ENCODE measurements at regions not wholly inside any gene's neighbourhood (a gene's known extent, or its start where the extent isn't known, plus 50 kb on each side); places are given as distances from the start of the nearest gene placed in this dataset.

GRCh38 chr20:9911519-9911918, 72.6 kb upstream of the PAK5 start:
- Mint-ChIP-seq H3K4me3 (no peak overlapping the region), H3K27ac (no peak overlapping the region), H3K36me3 (no peaks in the 10 kb centered on the region), H3K9me3 (peaks cover under 1% of the 10 kb centered on the region), H3K27me3 (peaks cover 9% of the 10 kb centered on the region), H3K4me1 (no peaks in the 10 kb centered on the region)
- ATAC-seq (ENCODE audit: low read depth) (no peak), DNase-seq (ENCODE audit: low spot score in 2 of 2) (no peak)

DNA sequence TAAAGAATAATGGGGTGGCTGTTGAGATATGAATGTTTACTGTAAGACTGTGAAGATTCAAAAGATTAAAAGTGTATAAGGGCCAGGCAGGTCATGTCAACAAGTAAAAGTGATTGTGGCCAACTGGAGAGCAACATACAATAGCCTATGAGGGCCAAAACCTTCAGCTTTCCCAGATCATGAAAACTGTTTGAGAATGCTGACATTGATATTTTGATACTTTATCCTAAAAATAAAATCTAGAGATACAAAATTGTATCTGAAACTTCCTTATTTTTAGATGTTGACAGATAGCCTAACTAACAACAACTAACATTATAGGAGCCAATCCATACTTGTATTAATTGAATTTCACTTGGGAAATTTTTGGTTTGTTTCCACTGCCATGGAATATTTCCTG, 70.3 kb upstream of the PAK5 start:
- H3K4me1 Mint-ChIP-seq: no peaks in the 10 kb centered on the region
- DNase-seq (ENCODE audit: low spot score in 2 of 2) (no peak), ATAC-seq (ENCODE audit: low read depth) (no peak)
- H3K27me3 Mint-ChIP-seq: peaks cover 5% of the 10 kb centered on the region
- no peaks in the 10 kb centered on the region for H3K9me3 Mint-ChIP-seq
- no peak overlapping the region for H3K27ac Mint-ChIP-seq
- no peaks in the 10 kb centered on the region for H3K36me3 Mint-ChIP-seq
- no peak overlapping the region for H3K4me3 Mint-ChIP-seq

DNA sequence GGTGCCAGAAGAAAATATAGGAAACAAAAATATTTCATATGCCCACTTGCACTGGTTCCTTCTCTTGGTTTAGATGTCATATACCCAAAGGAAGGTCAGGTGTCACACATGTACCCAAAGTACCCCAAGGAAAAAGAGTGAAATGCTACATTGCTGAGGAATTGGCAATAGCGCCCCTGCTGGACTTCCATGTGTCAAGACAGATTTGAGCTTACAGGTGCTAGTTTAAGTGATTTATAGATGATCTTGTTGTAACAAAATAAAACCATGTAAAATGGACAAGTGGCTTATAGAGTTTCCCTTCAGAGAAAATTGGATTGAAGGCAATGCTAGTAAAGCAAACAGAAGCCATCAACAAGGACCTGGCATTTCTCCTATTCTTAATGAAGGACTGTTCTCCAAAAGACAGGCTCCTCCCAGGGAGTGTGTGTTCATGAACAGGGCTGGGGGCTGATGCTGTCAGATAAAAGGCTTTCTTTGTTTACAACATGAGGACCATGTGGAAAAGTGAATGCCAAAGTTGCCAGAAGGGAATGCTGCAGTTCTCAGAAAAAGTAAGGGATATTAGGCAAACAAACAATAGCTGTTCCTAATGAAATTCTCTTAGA, 64.3 kb upstream of the PAK5 start:
- no peak for ATAC-seq (ENCODE audit: low read depth)
- Mint-ChIP-seq H3K4me1 (no peaks in the 10 kb centered on the region), H3K36me3 (no peaks in the 10 kb centered on the region), H3K27me3 (no peaks in the 10 kb centered on the region), H3K9me3 (no peaks in the 10 kb centered on the region), H3K4me3 (no peak overlapping the region), H3K27ac (no peak overlapping the region)
- DNase-seq (ENCODE audit: low spot score in 2 of 2): no peak

GRCh38 chr20:9889270-9889981, 50.5 kb upstream of the PAK5 start:
- Mint-ChIP-seq H3K27ac (no peak overlapping the region), H3K36me3 (no peaks in the 10 kb centered on the region), H3K27me3 (peaks cover under 1% of the 10 kb centered on the region), H3K4me3 (peak overlapping the region; percentile 14), H3K4me1 (peaks cover 6% of the 10 kb centered on the region), H3K9me3 (peaks cover 2% of the 10 kb centered on the region)
- peak; percentile 53 for ATAC-seq (ENCODE audit: low read depth)
- no peak for DNase-seq (ENCODE audit: low spot score in 2 of 2)
